Trophoblast cell (in vitro differentiated cells and primary cell): ENCODE measurements at regions not wholly inside any gene's neighbourhood (a gene's known extent, or its start where the extent isn't known, plus 50 kb on each side); places are given as distances from the start of the nearest gene placed in this dataset.

Source experiments
- DNase-seq, 2 donors: peaks; one replicate each; pipeline ENCODE4 v3.0.0-alpha.2; 2016
- H2AFZ ChIP-seq: 2 replicates; pipeline ENCODE4 v1.6.1; 2013; ENCODE audit warnings: low read length, moderate library complexity, mild to moderate bottlenecking; ENCODE audit not compliant: insufficient read depth, poor library complexity
- H2AK5ac ChIP-seq: 2 replicates; pipeline ENCODE4 v1.6.1; 2013; ENCODE audit warnings: mild to moderate bottlenecking, low read length
- H2BK120ac ChIP-seq: 2 replicates; pipeline ENCODE4 v1.6.1; 2013; ENCODE audit warnings: low read length, mild to moderate bottlenecking, moderate library complexity; ENCODE audit not compliant: insufficient read depth, poor library complexity
- H2BK12ac ChIP-seq: 2 replicates; pipeline ENCODE4 v1.6.1; 2013; ENCODE audit warnings: mild to moderate bottlenecking, low read length, moderate library complexity
- H2BK5ac ChIP-seq: 2 replicates; pipeline ENCODE4 v1.6.1; 2013; ENCODE audit warnings: low read length, low read depth, moderate library complexity, mild to moderate bottlenecking; ENCODE audit not compliant: poor library complexity
- H3K14ac ChIP-seq: 2 replicates; pipeline ENCODE4 v1.6.1; 2013; ENCODE audit warnings: mild to moderate bottlenecking, low read length
- H3K18ac ChIP-seq: 2 replicates; pipeline ENCODE4 v1.6.1; 2013; ENCODE audit warnings: mild to moderate bottlenecking, low read length
- H3K23ac ChIP-seq: 2 replicates; pipeline ENCODE4 v1.6.1; 2013; ENCODE audit warnings: low read length
- H3K27ac ChIP-seq: 2 replicates; pipeline ENCODE4 v1.5.1; 2013; ENCODE audit warnings: low read depth, mild to moderate bottlenecking, inconsistent platforms, low read length, moderate library complexity
- H3K27me3 ChIP-seq: 2 replicates; pipeline ENCODE4 v1.6.1; 2013; ENCODE audit warnings: inconsistent platforms, mild to moderate bottlenecking, low read length, moderate library complexity; ENCODE audit not compliant: insufficient read depth
- H3K36me3 ChIP-seq, 2 experiments: 1 replicate in 1 of 2; 2 replicates in 1 of 2; pipeline ENCODE4 v1.6.1; 2013; ENCODE audit warnings: low read length in 2 of 2, mild to moderate bottlenecking in 2 of 2, moderate library complexity in 1 of 2; ENCODE audit not compliant: insufficient read depth in 2 of 2, control insufficient read depth in 1 of 2
- H3K4ac ChIP-seq: 2 replicates; pipeline ENCODE4 v1.6.1; 2013; ENCODE audit warnings: low read depth, mild to moderate bottlenecking, low read length, moderate library complexity
- H3K4me1 ChIP-seq, 2 experiments: 1 replicate in 1 of 2; 2 replicates in 1 of 2; pipeline ENCODE4 v1.6.1; 2013; ENCODE audit warnings: low read length in 2 of 2, mild to moderate bottlenecking in 2 of 2, moderate library complexity in 1 of 2; ENCODE audit not compliant: insufficient read depth in 2 of 2, control insufficient read depth in 1 of 2
- H3K4me2 ChIP-seq: 2 replicates; pipeline ENCODE4 v1.6.1; 2013; ENCODE audit warnings: inconsistent platforms, mild to moderate bottlenecking, low read length, moderate library complexity
- H3K4me3 ChIP-seq: 2 replicates; pipeline ENCODE4 v1.5.1; 2013; ENCODE audit warnings: mild to moderate bottlenecking, low read depth, low read length, inconsistent platforms
- H3K79me1 ChIP-seq: one replicate; pipeline ENCODE4 v1.6.1; 2013; ENCODE audit warnings: low read length
- H3K79me2 ChIP-seq: 2 replicates; pipeline ENCODE4 v1.6.1; 2013; ENCODE audit warnings: low read length, mild to moderate bottlenecking; ENCODE audit not compliant: control insufficient read depth, insufficient read depth, poor library complexity
- H3K9ac ChIP-seq: 2 replicates; pipeline ENCODE4 v1.6.1; 2013; ENCODE audit warnings: mild to moderate bottlenecking, low read length
- H3K9me3 ChIP-seq: 2 replicates; pipeline ENCODE4 v1.6.1; 2013; ENCODE audit warnings: low read depth, mild to moderate bottlenecking, control low read depth, inconsistent platforms, low read length; ENCODE audit not compliant: insufficient read depth
- H4K12ac ChIP-seq: 2 replicates; pipeline ENCODE4 v1.6.1; 2013; ENCODE audit warnings: low read depth, mild to moderate bottlenecking, low read length, moderate library complexity
- H4K8ac ChIP-seq: 2 replicates; pipeline ENCODE4 v1.6.1; 2013; ENCODE audit warnings: low read depth, mild to moderate bottlenecking, low read length, moderate library complexity
- H4K91ac ChIP-seq: one replicate; pipeline ENCODE4 v1.6.1; 2013; ENCODE audit warnings: low read depth, mild to moderate bottlenecking, low read length, moderate library complexity
- WGBS: extraction: QIAGEN DNeasy Blood & Tissue Kit; methylation state at CpG from one replicate; pipeline ENCODE4 v1.1.7; 2013; ENCODE audit warnings: missing lambda C conversion rate; ENCODE audit not compliant: insufficient read length, insufficient coverage; ENCODE audit errors: extremely low coverage; 5-methylcytosine and 5-hydroxymethylcytosine counted together

GRCh38 chr6:113696960-113697359 lies 160.2 kb upstream of the MARCKS start:
- Histone ChIP-seq H3K9me3 (no peaks in the 10 kb centered on the region), H3K14ac (no peak overlapping the region), H4K8ac (no peak overlapping the region), H3K4me1 (no peaks in the 10 kb centered on the region), H3K23ac (no peak overlapping the region), H2AFZ (no peak overlapping the region), H2BK120ac (no peak overlapping the region), H3K27ac (no peak overlapping the region), H3K36me3 (no peaks in the 10 kb centered on the region), H4K91ac (no peak overlapping the region), H4K12ac (no peak overlapping the region), H3K18ac (no peak overlapping the region), H2BK5ac (no peak overlapping the region), H3K79me2 (no peaks in the 10 kb centered on the region), H3K4me3 (no peak overlapping the region), H2BK12ac (no peak overlapping the region), H3K4ac (no peak overlapping the region), H3K4me2 (no peak overlapping the region), H2AK5ac (no peak overlapping the region), H3K27me3 (no peaks in the 10 kb centered on the region), H3K9ac (no peak overlapping the region), H3K79me1 (no peaks in the 10 kb centered on the region)
- DNase-seq: no peak

- H2AK5ac ChIP-seq: no peak overlapping the region
- no peak overlapping the region for H3K23ac ChIP-seq
- no peaks in the 10 kb centered on the region for H3K4me1 ChIP-seq
- H3K4me2 ChIP-seq: no peak overlapping the region
- no peaks in the 10 kb centered on the region for H3K36me3 ChIP-seq
- H3K14ac ChIP-seq: no peak overlapping the region
- H3K79me1 ChIP-seq: no peaks in the 10 kb centered on the region
- no peak overlapping the region for H3K4ac ChIP-seq
- no peak overlapping the region for H3K27ac ChIP-seq
- H2BK120ac ChIP-seq: no peak overlapping the region
- DNase-seq: no peak
- no peaks in the 10 kb centered on the region for H3K27me3 ChIP-seq
- H2BK5ac ChIP-seq: no peak overlapping the region
- H3K79me2 ChIP-seq: no peaks in the 10 kb centered on the region
- H2AFZ ChIP-seq: no peak overlapping the region
- no peak overlapping the region for H4K8ac ChIP-seq
- H2BK12ac ChIP-seq: no peak overlapping the region
- no peak overlapping the region for H4K91ac ChIP-seq
- no CpG with 5 or more reads among the region's 4 CpGs for WGBS
- H4K12ac ChIP-seq: no peak overlapping the region
- H3K4me3 ChIP-seq: no peak overlapping the region
- H3K18ac ChIP-seq: no peak overlapping the region
- H3K9me3 ChIP-seq: no peaks in the 10 kb centered on the region
- no peak overlapping the region for H3K9ac ChIP-seq
Measured at GRCh38 chr6:113697632-113698410, 159.3 kb upstream of the MARCKS start.

- Histone ChIP-seq H3K9ac (no peak overlapping the region), H3K27me3 (no peaks in the 10 kb centered on the region), H2BK120ac (no peak overlapping the region), H3K4me2 (no peak overlapping the region), H3K4me1 (no peaks in the 10 kb centered on the region), H3K18ac (no peak overlapping the region), H2BK5ac (no peak overlapping the region), H3K79me2 (no peaks in the 10 kb centered on the region), H4K8ac (no peak overlapping the region), H3K79me1 (no peaks in the 10 kb centered on the region), H3K36me3 (no peaks in the 10 kb centered on the region), H4K91ac (no peak overlapping the region), H3K14ac (no peak overlapping the region), H3K9me3 (no peaks in the 10 kb centered on the region), H4K12ac (no peak overlapping the region), H2AK5ac (no peak overlapping the region), H3K4ac (no peak overlapping the region), H3K27ac (no peak overlapping the region), H2BK12ac (no peak overlapping the region), H3K23ac (no peak overlapping the region), H3K4me3 (no peak overlapping the region), H2AFZ (no peak overlapping the region)
- no peak for DNase-seq
Measured at GRCh38 chr6:113699239-113699638, 157.9 kb upstream of the MARCKS start.

GRCh38 chr6:113701552-113702254 lies 155.4 kb upstream of the MARCKS start:
- H2AK5ac ChIP-seq: no peak overlapping the region
- no peak overlapping the region for H2BK12ac ChIP-seq
- H3K4ac ChIP-seq: no peak overlapping the region
- DNase-seq: no peak
- H2BK5ac ChIP-seq: no peak overlapping the region
- H3K79me1 ChIP-seq: no peaks in the 10 kb centered on the region
- no peak overlapping the region for H3K9ac ChIP-seq
- no peak overlapping the region for H3K14ac ChIP-seq
- H3K18ac ChIP-seq: no peak overlapping the region
- no peak overlapping the region for H2BK120ac ChIP-seq
- WGBS: no CpG with 5 or more reads among the region's 4 CpGs
- no peak overlapping the region for H3K27ac ChIP-seq
- no peak overlapping the region for H4K12ac ChIP-seq
- no peak overlapping the region for H3K4me2 ChIP-seq
- no peak overlapping the region for H3K4me3 ChIP-seq
- H3K23ac ChIP-seq: no peak overlapping the region
- no peak overlapping the region for H2AFZ ChIP-seq
- H4K91ac ChIP-seq: no peak overlapping the region
- no peaks in the 10 kb centered on the region for H3K9me3 ChIP-seq
- H3K36me3 ChIP-seq: no peaks in the 10 kb centered on the region
- H4K8ac ChIP-seq: no peak overlapping the region
- no peaks in the 10 kb centered on the region for H3K27me3 ChIP-seq
- no peaks in the 10 kb centered on the region for H3K4me1 ChIP-seq
- no peaks in the 10 kb centered on the region for H3K79me2 ChIP-seq
